ENCODE measurements at regions not wholly inside any gene's neighbourhood (a gene's known extent, or its start where the extent isn't known, plus 50 kb on each side); places are given as distances from the start of the nearest gene placed in this dataset.
A peak's percentile ranks its signal among the peaks of the same experiment; 100 is the strongest.

GRCh38 chr12:123065676-123066383 lies 85.1 kb downstream of the PITPNM2 start:
- no peak overlapping the region for H3K27ac ChIP-seq
- TF ChIP-seq CTCF (conservative IDR thresholded peaks at IDR 0.05) (no peak), ZFX (IDR thresholded peaks at IDR 0.05) (no peak)

GRCh38 chr12:123064885-123065619 lies 84.6 kb downstream of the ARL6IP4 start:
- no peak overlapping the region for H3K27ac ChIP-seq
- TF ChIP-seq CTCF (conservative IDR thresholded peaks at IDR 0.05) (no peak), ZFX (IDR thresholded peaks at IDR 0.05) (no peak)

- no peak overlapping the region; the same call in 1 of the 2 replicates for H3K27ac ChIP-seq
- TF ChIP-seq ZFX (IDR thresholded peaks at IDR 0.05) = no peak
- no peak for TF ChIP-seq CTCF (conservative IDR thresholded peaks at IDR 0.05)
These were observed 83.9 kb downstream of the ARL6IP4 start for GRCh38 chr12:123064366-123064765.

- peak overlapping the region; percentile 71 for H3K27ac ChIP-seq
- TF ChIP-seq CTCF (conservative IDR thresholded peaks at IDR 0.05) (no peak), ZFX (IDR thresholded peaks at IDR 0.05) (no peak)
These were observed 83.1 kb downstream of the ARL6IP4 start for GRCh38 chr12:123063535-123063934.

GRCh38 chr12:123062681-123063486 lies 82.4 kb downstream of the ARL6IP4 start:
- peak overlapping the region; percentile 71 for H3K27ac ChIP-seq
- TF ChIP-seq CTCF (conservative IDR thresholded peaks at IDR 0.05) (no peak), ZFX (IDR thresholded peaks at IDR 0.05) (peak; percentile 30; the same call in 1 of the 2 replicates)

GRCh38 chr12:123061441-123062205 lies 81.1 kb downstream of the ARL6IP4 start:
- TF ChIP-seq ZFX (IDR thresholded peaks at IDR 0.05) (no peak), CTCF (conservative IDR thresholded peaks at IDR 0.05) (no peak)
- H3K27ac ChIP-seq = peak overlapping the region; percentile 71; the same call in 1 of the 2 replicates

Measured in C4-2B (cell line).